CD14-positive monocyte (primary cell): ENCODE measurements at regions not wholly inside any gene's neighbourhood (a gene's known extent, or its start where the extent isn't known, plus 50 kb on each side); places are given as distances from the start of the nearest gene placed in this dataset.

Source experiments
- DNase-seq, 3 donors: peaks; one replicate each; pipeline ENCODE4 v3.0.0-alpha.2; 2011 to 2022
- H2AFZ ChIP-seq: 2 replicates; pipeline ENCODE4 v1.6.0; 2012; ENCODE audit warnings: mild to moderate bottlenecking, low read depth, low read length, inconsistent platforms; ENCODE audit not compliant: insufficient read depth, poor library complexity, severe bottlenecking
- H3K27ac ChIP-seq, 2 donors: 1 replicate in 1 of 2; 2 replicates in 1 of 2; pipeline ENCODE4 v1.5.1; 2012 to 2013; ENCODE audit warnings: low read length in 2 of 2, control low read depth in 1 of 2, inconsistent platforms in 1 of 2, low read depth in 1 of 2, mild to moderate bottlenecking in 1 of 2
- H3K27me3 ChIP-seq, 2 donors: one replicate each; pipeline versions ENCODE4 v1.6.0 to v1.6.1; 2011 to 2013; ENCODE audit warnings: low read length in 2 of 2; ENCODE audit not compliant: control insufficient read depth in 2 of 2, insufficient read depth in 2 of 2
- H3K36me3 ChIP-seq, 2 donors: replicated peaks in 1 of 2; 1 replicate in 1 of 2; 2 replicates in 1 of 2; pipeline versions ENCODE4 v1.5.1 to v1.6.1; 2012 to 2013; ENCODE audit warnings: low read length in 2 of 2, control low read depth in 1 of 2, inconsistent platforms in 1 of 2, mild to moderate bottlenecking in 1 of 2; ENCODE audit not compliant: insufficient read depth in 2 of 2, control insufficient read depth in 1 of 2
- H3K4me1 ChIP-seq, 2 donors: 1 replicate in 1 of 2; 2 replicates in 1 of 2; pipeline versions ENCODE4 v1.5.1 to v1.6.1; 2012 to 2013; ENCODE audit warnings: low read length in 2 of 2, control low read depth in 1 of 2, inconsistent platforms in 1 of 2, mild to moderate bottlenecking in 1 of 2, moderate library complexity in 1 of 2; ENCODE audit not compliant: insufficient read depth in 2 of 2, control insufficient read depth in 1 of 2
- H3K4me2 ChIP-seq: replicated peaks from 2 replicates; pipeline ENCODE3; 2012; ENCODE audit warnings: low read length, moderate library complexity, mild to moderate bottlenecking; ENCODE audit not compliant: poor library complexity, severe bottlenecking; ENCODE audit errors: extremely low read depth
- H3K4me3 ChIP-seq, 3 experiments: fragments of 200-600 bp in 1 of 3; sonication (generic) in 1 of 3; replicated peaks in 1 of 3; 1 replicate in 2 of 3; 2 replicates in 1 of 3; pipeline ENCODE4 v1.5.1; 2011 to 2013; ENCODE audit warnings: low read length in 3 of 3, mild to moderate bottlenecking in 3 of 3, control low read depth in 2 of 3, low read depth in 2 of 3, inconsistent platforms in 1 of 3, moderate library complexity in 1 of 3
- H3K79me2 ChIP-seq: 2 replicates; pipeline ENCODE4 v1.6.0; 2012; ENCODE audit warnings: mild to moderate bottlenecking, control low read depth, inconsistent platforms, low read length, moderate library complexity; ENCODE audit not compliant: insufficient read depth
- H3K9ac ChIP-seq: 2 replicates; pipeline ENCODE4 v1.6.0; 2017; ENCODE audit warnings: low read length, mild to moderate bottlenecking; ENCODE audit not compliant: insufficient read depth, poor library complexity, severe bottlenecking
- H3K9me3 ChIP-seq, 2 donors: replicated peaks in 1 of 2; 1 replicate in 1 of 2; 2 replicates in 1 of 2; pipeline versions ENCODE4 v1.5.1 to v1.6.1; 2012 to 2013; ENCODE audit warnings: low read length in 2 of 2, control low read depth in 1 of 2; ENCODE audit not compliant: control insufficient read depth in 1 of 2, insufficient read depth in 1 of 2
- H4K20me1 ChIP-seq: 2 replicates; pipeline ENCODE4 v1.6.0; 2012; ENCODE audit warnings: mild to moderate bottlenecking, low read length, control low read depth, moderate library complexity; ENCODE audit not compliant: insufficient read depth
- H3K27ac Mint-ChIP-seq, 7 donors: one replicate each; pipeline ENCODE4 v1.8.0; 2020; ENCODE audit warnings: mild to moderate bottlenecking in 7 of 7, mixed read lengths in 7 of 7, moderate library complexity in 6 of 7, inconsistent platforms in 2 of 7
- H3K27me3 Mint-ChIP-seq, 3 donors: one replicate each; pipeline ENCODE4 v1.8.0; 2021 to 2022; ENCODE audit warnings: low read depth in 3 of 3, mild to moderate bottlenecking in 3 of 3, mixed read lengths in 3 of 3, moderate library complexity in 3 of 3, inconsistent platforms in 1 of 3
- H3K36me3 Mint-ChIP-seq, 2 donors: one replicate each; pipeline ENCODE4 v1.8.0; 2020; ENCODE audit warnings: mixed read lengths in 2 of 2, inconsistent platforms in 1 of 2, mild to moderate bottlenecking in 1 of 2
- H3K4me1 Mint-ChIP-seq: one replicate; pipeline ENCODE4 v1.8.0; 2020; ENCODE audit warnings: mild to moderate bottlenecking, mixed read lengths
- H3K4me3 Mint-ChIP-seq, 2 donors: one replicate each; pipeline ENCODE4 v1.8.0; 2020; ENCODE audit warnings: mild to moderate bottlenecking in 2 of 2, mixed read lengths in 2 of 2, moderate library complexity in 1 of 2
- H3K9me3 Mint-ChIP-seq, 7 donors: one replicate each; pipeline ENCODE4 v1.8.0; 2020 to 2022; ENCODE audit warnings: mixed read lengths in 7 of 7, mild to moderate bottlenecking in 6 of 7, moderate library complexity in 6 of 7, inconsistent platforms in 2 of 7
- WGBS: methylation state at CpG from one replicate; pipeline ENCODE4 v1.1.5; 2013; ENCODE audit warnings: missing lambda C conversion rate; ENCODE audit not compliant: insufficient coverage; 5-methylcytosine and 5-hydroxymethylcytosine counted together
- intact Hi-C, 2 donors: fragments of 100-400 bp; cut with micrococcal nuclease; formaldehyde crosslinking; loops; one replicate each; pipeline versions ENCODE4 v1.15.0 to v1.15.1; 2023
- TF ChIP-seq, protein P1 (sequence below): fragments of 200-600 bp; IDR thresholded peaks from one replicate; pipeline ENCODE4 v1.8.0; 2022; ENCODE audit warnings: antibody characterized with exemption, mild to moderate bottlenecking

GRCh38 chr10:31140716-31141115, 109.1 kb upstream of the ZNF438 start:
- H3K9ac ChIP-seq, result no peak overlapping the region
- no peak overlapping the region for H3K27ac ChIP-seq
- no peaks in the 10 kb centered on the region for H3K9me3 ChIP-seq
- no peak overlapping the region for H3K4me2 ChIP-seq
- intact Hi-C loops, result no loop called here
- 89% methylated on average over 1 of the region's 1 CpG for WGBS
- H2AFZ ChIP-seq, result no peak overlapping the region
- H3K36me3 Mint-ChIP-seq, result no peaks in the 10 kb centered on the region
- no peaks in the 10 kb centered on the region for H3K27me3 ChIP-seq
- H3K4me1 ChIP-seq, result no peaks in the 10 kb centered on the region
- H3K4me3 Mint-ChIP-seq, result no peak overlapping the region
- peaks cover 9% of the 10 kb centered on the region for H3K4me1 Mint-ChIP-seq
- H3K27ac Mint-ChIP-seq, result no peak overlapping the region
- no peaks in the 10 kb centered on the region for H3K9me3 Mint-ChIP-seq
- H3K79me2 ChIP-seq, result no peaks in the 10 kb centered on the region
- H4K20me1 ChIP-seq, result no peaks in the 10 kb centered on the region
- H3K27me3 Mint-ChIP-seq, result peaks cover 0 to 2% (median 0%) of the 10 kb centered on the region in 3 donors
- no peaks in the 10 kb centered on the region for H3K36me3 ChIP-seq
- TF ChIP-seq, protein P1, sequence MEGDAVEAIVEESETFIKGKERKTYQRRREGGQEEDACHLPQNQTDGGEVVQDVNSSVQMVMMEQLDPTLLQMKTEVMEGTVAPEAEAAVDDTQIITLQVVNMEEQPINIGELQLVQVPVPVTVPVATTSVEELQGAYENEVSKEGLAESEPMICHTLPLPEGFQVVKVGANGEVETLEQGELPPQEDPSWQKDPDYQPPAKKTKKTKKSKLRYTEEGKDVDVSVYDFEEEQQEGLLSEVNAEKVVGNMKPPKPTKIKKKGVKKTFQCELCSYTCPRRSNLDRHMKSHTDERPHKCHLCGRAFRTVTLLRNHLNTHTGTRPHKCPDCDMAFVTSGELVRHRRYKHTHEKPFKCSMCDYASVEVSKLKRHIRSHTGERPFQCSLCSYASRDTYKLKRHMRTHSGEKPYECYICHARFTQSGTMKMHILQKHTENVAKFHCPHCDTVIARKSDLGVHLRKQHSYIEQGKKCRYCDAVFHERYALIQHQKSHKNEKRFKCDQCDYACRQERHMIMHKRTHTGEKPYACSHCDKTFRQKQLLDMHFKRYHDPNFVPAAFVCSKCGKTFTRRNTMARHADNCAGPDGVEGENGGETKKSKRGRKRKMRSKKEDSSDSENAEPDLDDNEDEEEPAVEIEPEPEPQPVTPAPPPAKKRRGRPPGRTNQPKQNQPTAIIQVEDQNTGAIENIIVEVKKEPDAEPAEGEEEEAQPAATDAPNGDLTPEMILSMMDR, result no peak
- DNase-seq, result no peak
- no peak overlapping the region for H3K4me3 ChIP-seq

- peak overlapping the region in 1 of 7 donors; percentile 2 for H3K27ac Mint-ChIP-seq
- H3K4me2 ChIP-seq, result no peak overlapping the region
- H3K4me1 ChIP-seq, result peaks cover 7 to 11% of the 10 kb centered on the region in 2 donors
- H3K9me3 ChIP-seq, result no peaks in the 10 kb centered on the region
- TF ChIP-seq, protein P1, result no peak
- no peaks in the 10 kb centered on the region for H3K36me3 Mint-ChIP-seq
- peaks cover 0 to 3% (median 0%) of the 10 kb centered on the region in 3 donors for H3K27me3 Mint-ChIP-seq
- H3K4me1 Mint-ChIP-seq, result peaks cover 20% of the 10 kb centered on the region
- intact Hi-C loops, result no loop called here
- no peak overlapping the region for H3K27ac ChIP-seq
- no peak overlapping the region for H3K4me3 ChIP-seq
- no peak overlapping the region for H2AFZ ChIP-seq
- no peak overlapping the region for H3K4me3 Mint-ChIP-seq
- no peaks in the 10 kb centered on the region for H3K36me3 ChIP-seq
- 100% methylated on average over 1 of the region's 5 CpGs for WGBS
- no peaks in the 10 kb centered on the region for H3K27me3 ChIP-seq
- H3K9me3 Mint-ChIP-seq, result no peaks in the 10 kb centered on the region
- H4K20me1 ChIP-seq, result no peaks in the 10 kb centered on the region
- DNase-seq, result no peak
- no peaks in the 10 kb centered on the region for H3K79me2 ChIP-seq
- H3K9ac ChIP-seq, result no peak overlapping the region
These were observed 110.4 kb upstream of the ZNF438 start for GRCh38 chr10:31142026-31142425.
